HCT116 (cell line): ENCODE measurements at regions not wholly inside any gene's neighbourhood (a gene's known extent, or its start where the extent isn't known, plus 50 kb on each side); places are given as distances from the start of the nearest gene placed in this dataset.

Experiments
- EZH2 ChIP-seq: fragments of 200-600 bp; sonication (generic); IDR thresholded peaks from 2 replicates; pipeline ENCODE4 v1.6.1; 2017; ENCODE audit warnings: antibody characterized with exemption, mixed run types
- ZBTB33 ChIP-seq: IDR thresholded peaks from 2 replicates; pipeline ENCODE4 v1.6.1; 2011; ENCODE audit warnings: mild to moderate bottlenecking, low read length, moderate library complexity; ENCODE audit not compliant: insufficient replicate concordance; ENCODE audit errors: extremely low read depth

DNA sequence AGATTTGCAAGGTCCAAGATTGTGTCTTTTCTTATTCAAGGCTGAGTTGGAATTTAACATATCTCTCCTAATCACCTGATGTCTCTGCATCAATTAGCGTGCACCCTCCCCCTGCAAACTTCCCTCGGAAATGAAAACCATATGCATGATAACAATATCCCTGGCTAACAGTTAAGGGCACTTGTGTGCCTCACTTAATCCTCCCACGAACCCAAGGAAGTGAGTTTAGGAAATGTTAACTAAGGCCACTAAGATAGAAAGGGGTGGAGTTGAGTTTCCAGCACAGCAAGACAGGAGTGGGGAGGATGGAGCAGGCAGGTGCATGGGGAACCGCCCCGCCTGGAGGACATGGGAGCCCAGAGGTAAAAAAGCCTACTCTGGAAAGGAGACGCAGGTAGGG is 52.4 kb upstream of the PTMA start:
- TF ChIP-seq EZH2 (no peak), ZBTB33 (no peak)
